ENCODE measurements at regions not wholly inside any gene's neighbourhood (a gene's known extent, or its start where the extent isn't known, plus 50 kb on each side); places are given as distances from the start of the nearest gene placed in this dataset.
"Not testable (repeated sequence)": the region's sequence is repeated elsewhere in the genome, so short reads cannot be mapped to it uniquely, and the experiment has no call there.

GRCh38 chr15:21027942-21028341, 161.8 kb upstream of the POTEB2 start:
- intact Hi-C loops (cut with DNase I) = not testable (repeated sequence)
- DNase-seq = peak in 1 of 42 donors; percentile 4

DNA sequence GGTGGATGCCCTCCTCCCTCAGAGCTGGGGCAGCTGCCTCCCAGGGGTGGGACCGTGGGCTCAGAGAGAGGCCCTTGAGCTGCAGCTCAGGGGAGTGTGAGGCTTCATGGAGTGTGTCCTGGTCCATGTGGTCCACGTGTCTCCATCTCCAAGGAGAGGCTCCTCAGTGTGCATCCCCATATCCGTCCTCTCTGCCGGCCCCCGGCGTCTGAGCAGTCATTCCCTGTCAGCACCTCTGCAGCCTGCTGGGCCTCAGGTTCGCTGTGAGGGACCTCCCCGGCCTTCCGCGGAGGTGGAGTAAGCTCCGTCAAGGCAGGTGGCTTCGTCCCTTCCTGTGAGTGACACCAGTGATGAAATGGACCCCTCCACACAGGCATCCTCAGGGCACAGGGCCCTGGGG, 160.7 kb upstream of the POTEB2 start:
- intact Hi-C loops (cut with DNase I) = not testable (repeated sequence)
- DNase-seq = peak in 1 of 42 donors; percentile 16

DNA sequence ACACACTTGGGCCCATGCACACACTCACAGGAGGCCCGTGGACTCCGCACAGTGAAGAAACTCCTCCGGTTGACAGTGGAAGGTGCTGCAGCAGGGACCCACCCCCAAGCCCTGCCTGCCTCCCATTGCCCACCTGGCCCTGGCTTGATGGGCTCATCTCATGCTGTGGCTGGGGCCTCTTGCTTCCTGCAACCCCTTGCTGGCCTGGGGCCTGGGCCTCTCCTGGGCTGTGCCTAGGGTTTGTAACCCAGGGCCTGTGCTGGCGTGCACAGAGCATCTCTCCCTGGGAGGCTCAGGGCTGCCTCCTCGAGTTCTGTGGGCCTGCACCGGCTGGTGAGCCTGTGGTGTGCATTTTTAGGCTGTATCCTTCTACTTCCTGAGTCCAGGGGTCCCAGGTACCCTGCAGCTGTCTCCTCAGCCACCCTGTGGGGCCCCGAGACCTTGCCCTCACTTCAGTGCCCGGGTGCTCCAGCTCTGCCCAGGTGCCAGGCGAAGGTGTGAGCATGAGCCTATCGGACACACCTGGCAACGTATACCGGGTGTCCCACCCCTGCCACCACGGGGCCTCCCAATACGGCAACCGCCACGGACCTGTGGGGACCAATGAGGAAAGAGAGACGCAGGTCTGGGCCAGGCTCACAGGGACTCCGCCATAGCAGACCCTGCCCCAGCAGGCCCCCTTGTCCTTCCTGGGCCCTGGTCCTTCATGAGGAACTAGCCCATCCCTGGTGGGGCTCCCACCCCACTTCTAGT, 158.3 kb upstream of the POTEB2 start:
- intact Hi-C loops (cut with DNase I) = not testable (repeated sequence)
- DNase-seq = peak in 3 of 42 donors; percentile 1 to 21 (median 14)

DNA sequence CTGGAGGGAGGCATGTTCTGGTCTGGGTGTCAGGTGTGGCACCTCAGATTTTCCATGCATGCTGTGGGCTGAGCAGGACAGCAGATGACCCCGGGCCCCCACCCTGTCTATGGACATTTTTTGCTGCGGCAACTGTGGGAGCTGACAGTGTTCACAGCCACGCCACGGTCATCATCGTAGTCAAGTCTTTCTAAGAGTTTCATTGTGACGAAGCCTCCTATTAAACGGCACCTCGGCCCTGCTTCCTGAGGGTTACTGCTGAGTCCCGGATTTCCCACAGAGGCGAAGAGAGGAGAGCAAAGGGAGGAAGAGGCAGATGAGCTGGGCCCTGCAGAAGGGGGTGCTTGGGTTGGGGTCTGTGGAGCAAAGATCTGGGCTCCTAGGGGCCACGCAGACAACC, 152.1 kb upstream of the POTEB2 start:
- intact Hi-C loops (cut with DNase I) = not testable (repeated sequence)
- peak in 1 of 42 donors; percentile 16 for DNase-seq

DNA sequence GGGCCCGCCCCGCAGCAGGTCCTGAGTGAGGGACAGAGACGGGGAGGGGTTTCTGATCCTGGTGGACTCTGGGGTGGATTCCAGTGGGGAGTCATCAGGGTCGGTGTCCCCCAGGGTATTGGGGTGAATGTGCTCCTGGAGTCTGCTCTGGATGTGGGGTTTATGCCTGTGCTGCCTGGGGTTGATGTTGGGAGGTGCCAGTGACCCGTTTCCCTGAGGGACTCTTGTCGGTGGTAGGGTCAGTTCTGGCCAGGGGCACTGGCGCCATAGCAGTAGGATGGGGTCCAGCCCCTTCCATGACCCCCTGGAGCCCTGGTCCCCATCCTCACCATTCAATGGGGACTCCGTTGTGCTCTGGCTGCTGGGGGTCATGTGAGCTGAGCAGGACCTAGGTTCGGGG, 151.2 kb upstream of the POTEB2 start:
- intact Hi-C loops (cut with DNase I) = not testable (repeated sequence)
- DNase-seq = peak in 1 of 42 donors; percentile 14

DNA sequence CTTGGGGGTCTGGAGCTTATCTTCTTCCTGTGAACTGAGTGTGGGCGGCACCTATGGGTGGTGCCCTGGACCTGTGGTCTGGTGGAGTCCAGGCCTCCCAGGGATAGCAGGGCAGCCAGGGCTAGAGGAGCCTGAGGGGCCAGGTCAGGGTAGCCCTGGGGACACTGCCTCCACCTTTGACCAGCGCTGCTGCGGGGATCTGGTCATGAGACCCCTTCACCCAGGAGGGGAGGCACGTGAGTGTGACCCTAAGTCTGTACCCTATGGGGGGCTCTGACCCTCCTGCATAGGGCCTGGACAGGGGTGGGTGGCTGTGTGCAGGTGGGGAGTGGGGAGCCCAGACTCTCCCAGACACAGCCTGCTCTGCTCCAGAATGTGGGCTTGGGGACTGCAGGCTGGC, 150.5 kb upstream of the POTEB2 start:
- intact Hi-C loops (cut with DNase I); DNase-seq: not testable (repeated sequence)

DNA sequence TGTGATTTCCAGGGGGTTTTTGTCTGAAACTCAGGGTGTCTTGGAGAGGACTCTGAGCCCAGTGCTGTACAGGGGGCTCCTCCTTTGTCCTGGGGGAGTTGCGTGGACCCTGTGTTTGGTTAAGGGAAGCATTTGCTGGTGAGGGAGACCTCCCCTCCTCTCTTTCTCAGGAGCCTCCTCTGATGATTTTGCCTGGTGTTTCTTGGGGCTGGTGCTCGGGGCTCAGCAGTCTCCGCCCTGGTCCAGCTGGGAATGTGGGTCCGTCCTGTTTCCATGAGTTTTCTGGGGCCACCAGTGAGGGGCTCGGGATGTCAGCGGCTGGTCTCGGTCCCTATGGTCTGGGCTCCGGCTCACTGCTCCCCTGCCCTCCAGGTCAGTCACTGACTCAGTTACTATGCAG, 149.1 kb upstream of the POTEB2 start:
- DNase-seq = peak in 1 of 42 donors; percentile 26
- intact Hi-C loops (cut with DNase I) = not testable (repeated sequence)

DNA sequence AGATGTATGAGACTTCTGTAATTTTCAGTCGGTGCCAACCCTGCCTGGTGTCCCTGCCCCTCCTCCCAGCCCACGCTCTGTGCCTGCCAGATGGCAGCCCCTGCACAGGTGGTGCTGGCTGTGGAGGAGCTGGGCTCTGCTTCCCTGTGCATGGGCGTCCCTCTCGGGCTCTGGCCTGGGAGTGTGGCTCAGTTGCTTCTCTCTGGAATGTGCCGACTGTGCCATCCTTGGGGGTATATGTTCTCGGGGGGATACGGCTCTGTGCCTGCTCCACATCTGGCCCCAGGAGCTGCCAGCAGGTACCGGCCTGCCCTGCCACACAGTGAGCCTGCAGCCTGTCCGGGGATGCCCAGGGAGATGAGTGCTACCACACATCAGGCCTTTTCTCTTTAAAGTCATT, 147.2 kb upstream of the POTEB2 start:
- intact Hi-C loops (cut with DNase I) = not testable (repeated sequence)
- DNase-seq = peak in 1 of 42 donors; percentile 28

GRCh38 chr15:21009651-21010050, 143.5 kb upstream of the POTEB2 start:
- peak in 1 of 42 donors; percentile 16 for DNase-seq
- intact Hi-C loops (cut with DNase I) = not testable (repeated sequence)

DNA sequence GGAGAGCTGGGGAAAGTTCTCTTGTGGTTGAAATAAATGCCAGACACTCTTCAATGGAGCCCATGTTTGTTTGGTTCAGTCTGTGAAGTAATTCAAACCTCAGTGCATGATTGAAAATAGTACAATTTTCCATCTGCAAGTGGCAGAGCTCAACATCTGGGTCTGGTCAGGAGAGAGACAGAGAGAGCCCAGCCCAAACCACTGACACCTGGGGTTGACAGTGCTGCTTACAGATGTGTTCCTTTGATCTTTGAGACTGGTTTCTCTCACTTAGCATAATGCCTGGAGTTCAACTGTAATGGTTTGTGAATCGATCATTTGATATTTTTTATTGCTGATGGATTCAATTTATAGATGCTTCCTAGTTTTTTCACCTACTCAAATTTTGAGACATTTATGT, 137.3 kb upstream of the POTEB2 start:
- intact Hi-C loops (cut with DNase I); DNase-seq: not testable (repeated sequence)

DNA sequence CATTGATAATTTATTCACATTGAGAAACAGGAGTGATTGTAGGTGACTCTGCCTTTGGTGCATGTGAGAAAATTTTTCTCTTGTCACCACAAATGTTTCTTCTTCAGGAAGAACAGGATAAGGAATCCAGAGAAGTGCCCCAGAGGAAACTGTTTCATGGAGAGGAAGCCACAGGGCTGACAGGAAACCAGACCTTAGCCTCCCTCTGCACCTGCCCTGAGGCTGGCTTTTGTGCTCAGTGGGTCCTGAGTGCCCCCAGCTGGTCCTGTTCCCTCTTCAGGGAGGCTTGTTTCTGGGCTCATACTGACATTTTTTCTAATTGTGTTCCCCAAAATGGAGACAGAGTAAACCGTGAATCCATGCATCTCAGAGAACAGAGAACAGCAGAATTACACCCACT, 135.8 kb upstream of the POTEB2 start:
- DNase-seq; intact Hi-C loops (cut with DNase I): not testable (repeated sequence)

DNA sequence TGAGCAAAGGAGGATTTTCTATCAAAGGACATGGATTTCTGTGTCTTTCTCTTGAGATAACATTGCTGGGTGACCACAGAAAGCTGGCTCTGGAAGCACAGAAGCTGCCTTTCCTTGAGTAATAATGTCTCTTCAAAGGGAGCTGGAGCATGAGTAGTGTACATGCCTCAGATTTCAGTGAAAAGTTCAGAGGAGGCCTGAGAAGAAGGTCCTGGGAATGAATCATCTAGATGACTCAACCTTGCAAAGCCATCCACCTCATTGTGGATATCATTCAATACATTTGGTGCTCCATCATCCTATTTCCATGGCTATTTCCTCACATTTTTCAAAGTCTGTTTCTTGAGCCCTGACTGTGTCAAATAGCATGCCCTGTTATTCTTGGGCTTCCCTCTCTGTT, 125.6 kb upstream of the POTEB2 start:
- DNase-seq; intact Hi-C loops (cut with DNase I): not testable (repeated sequence)

DNA sequence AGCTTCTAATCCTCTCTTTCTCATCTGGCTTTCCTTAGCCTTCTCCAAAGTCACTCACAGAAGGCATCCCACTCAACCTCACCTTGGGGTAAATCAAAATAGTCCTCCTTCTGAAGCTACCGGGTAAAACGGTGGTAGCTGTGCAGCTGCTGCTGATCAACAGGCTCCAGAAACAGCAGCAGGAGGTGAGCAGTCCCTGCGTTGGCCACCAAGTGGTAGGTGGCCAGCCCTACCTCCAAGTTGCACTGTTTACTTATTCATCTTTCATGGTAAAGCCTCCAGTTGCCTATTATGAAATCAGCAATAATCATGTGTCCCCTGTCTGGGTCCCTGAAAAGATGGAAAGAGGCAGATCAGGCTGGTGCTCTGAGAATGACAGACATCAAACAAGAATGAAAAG, 125.1 kb upstream of the POTEB2 start:
- DNase-seq; intact Hi-C loops (cut with DNase I): not testable (repeated sequence)

DNA sequence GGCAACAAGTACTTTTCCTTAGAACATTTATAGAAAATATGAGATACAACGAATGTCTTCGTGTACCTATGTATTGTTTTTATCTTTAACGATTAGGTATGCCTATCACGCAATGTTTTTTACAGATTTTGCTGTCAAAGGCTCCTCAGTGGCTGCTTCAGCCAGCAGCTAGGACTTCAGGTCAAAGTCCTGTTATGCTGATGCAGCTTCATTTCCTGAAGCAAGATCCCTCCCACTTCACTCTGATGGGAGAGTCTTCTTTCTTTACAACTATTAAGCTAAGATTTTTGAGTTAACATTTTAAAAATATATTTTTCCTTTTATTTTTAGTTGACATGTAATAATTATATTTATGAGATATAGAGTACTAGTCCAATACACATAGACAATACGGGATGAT, 120.7 kb upstream of the POTEB2 start:
- intact Hi-C loops (cut with DNase I) = not testable (repeated sequence)
- DNase-seq = peak in 1 of 42 donors; percentile 12

- DNase-seq; intact Hi-C loops (cut with DNase I): not testable (repeated sequence)
These were observed 111.9 kb upstream of the POTEB2 start for GRCh38 chr15:20978057-20978456.

DNA sequence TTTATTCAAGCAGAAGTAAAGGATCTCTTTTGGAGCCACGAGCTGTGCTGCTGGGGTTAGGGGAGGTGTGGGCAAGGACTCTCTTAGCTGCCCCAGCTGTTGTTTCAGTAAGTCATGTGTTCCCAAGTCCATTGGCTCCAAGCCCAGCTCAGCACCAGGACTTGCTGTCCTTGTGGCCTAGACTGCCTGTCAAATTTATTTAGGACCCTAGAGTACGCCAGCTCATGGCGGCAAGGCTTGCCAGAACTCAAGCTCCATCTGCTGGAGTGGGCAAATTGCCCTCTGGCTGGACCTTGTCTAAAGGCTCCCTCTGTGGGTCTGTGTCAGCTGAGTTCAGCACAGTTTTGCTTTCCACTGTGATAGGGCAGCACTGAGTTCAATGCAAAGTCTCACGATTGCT, 106.6 kb upstream of the POTEB2 start:
- intact Hi-C loops (cut with DNase I) = not testable (repeated sequence)
- peak in 13 of 42 donors; percentile 2 to 50 (median 18) for DNase-seq

DNA sequence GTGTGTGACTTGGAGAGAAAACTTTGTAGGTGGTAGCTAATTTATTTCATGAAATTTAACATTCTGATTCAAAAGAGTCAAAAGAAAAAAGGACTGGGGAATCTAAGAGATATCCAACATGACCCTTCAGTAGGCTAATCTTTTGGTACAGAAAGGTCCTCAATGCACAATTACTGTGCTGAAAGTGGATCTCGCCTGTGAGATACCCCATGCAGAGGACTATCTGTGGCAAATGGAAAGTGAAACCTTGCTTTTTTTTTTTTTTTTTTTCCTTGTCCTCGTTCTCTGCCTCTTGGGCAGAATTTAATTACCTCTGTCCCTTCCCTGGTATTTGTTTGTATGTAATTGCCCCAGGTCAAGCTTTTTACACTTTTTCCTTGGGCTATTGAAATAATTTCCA, 93.2 kb upstream of the POTEB2 start:
- intact Hi-C loops (cut with DNase I); DNase-seq: not testable (repeated sequence)

- DNase-seq; intact Hi-C loops (cut with DNase I): not testable (repeated sequence)
These were observed 63.2 kb upstream of the POTEB2 start for GRCh38 chr15:20929322-20929721.
